HUES64 (cell line): ENCODE measurements at regions not wholly inside any gene's neighbourhood (a gene's known extent, or its start where the extent isn't known, plus 50 kb on each side); places are given as distances from the start of the nearest gene placed in this dataset.

ENCODE experiments used
- H3K27ac ChIP-seq: 2 replicates; pipeline ENCODE4 v1.7.0; 2013; ENCODE audit warnings: low read depth, low read length, inconsistent platforms
- H3K27me3 ChIP-seq: 2 replicates; pipeline ENCODE4 v1.6.1; 2013; ENCODE audit warnings: mild to moderate bottlenecking, low read length; ENCODE audit not compliant: insufficient read depth
- H3K36me3 ChIP-seq: 2 replicates; pipeline ENCODE4 v1.6.1; 2013; ENCODE audit warnings: mild to moderate bottlenecking, low read length; ENCODE audit not compliant: insufficient read depth
- H3K4me1 ChIP-seq: 2 replicates; pipeline ENCODE4 v1.6.1; 2013; ENCODE audit warnings: mild to moderate bottlenecking, low read length, moderate library complexity; ENCODE audit not compliant: insufficient read depth
- H3K4me3 ChIP-seq: 2 replicates; pipeline ENCODE4 v1.5.1; 2013; ENCODE audit warnings: mild to moderate bottlenecking, low read length, moderate library complexity
- H3K9ac ChIP-seq: 2 replicates; pipeline ENCODE4 v1.6.1; 2013; ENCODE audit warnings: mild to moderate bottlenecking, low read depth, low read length
- H3K9me3 ChIP-seq: 2 replicates; pipeline ENCODE4 v1.6.1; 2013; ENCODE audit warnings: low read depth, low read length; ENCODE audit not compliant: insufficient read depth
- WGBS: fragments of 150-250, 120-280 bp; methylation state at CpG from one replicate; pipeline ENCODE4 v1.1.7; 2013; ENCODE audit warnings: missing lambda C conversion rate; 5-methylcytosine and 5-hydroxymethylcytosine counted together

DNA sequence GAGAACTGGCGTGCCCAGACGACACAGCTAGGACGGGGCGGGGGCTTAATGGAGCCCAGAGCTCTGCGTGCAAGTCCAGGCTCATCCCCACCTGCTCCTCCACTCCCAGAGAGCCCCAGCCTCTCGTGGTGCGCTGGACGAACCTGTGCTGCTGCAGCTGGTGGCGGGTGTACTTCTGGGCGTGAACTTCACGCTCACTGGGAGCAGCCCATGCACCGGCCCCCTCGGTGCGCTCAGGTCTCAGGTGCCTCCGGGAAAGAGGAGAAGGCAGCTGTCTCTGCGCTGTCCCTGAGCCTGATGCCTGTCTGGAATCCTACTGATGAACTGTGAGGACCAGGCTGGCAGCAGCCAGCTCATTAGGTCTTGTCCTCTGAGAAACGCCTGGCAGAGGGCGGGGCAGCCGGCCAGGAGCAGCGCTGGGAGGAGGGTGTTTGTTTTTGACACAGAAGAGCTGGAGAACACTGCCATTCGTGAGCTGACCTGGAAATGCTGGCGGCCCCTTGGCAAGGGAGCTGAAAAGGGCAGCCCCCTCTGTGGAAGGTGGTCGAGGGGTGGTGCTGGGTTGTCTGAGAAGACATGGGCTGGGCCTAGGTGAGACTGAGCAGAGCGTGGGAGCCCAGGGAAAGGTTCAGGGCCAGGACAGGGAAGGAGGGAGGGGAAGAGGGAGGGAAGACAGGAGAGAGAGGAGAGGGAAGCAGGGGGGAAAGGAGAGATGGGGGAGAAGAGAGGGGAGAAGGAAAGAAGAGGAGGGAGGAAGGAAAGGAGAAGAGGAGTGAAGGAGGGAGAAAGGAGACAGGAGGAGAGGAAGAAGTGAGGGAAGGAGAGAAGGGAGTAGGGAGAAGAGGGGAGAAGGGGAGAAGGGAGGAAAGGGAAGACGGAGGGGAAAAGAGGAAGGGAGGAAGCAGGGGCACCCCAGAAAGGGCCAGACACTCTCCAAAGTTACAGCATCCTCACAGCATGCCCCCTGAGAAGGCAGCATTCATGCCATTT, 53.5 kb upstream of the TNS3 start:
- Histone ChIP-seq H3K9ac (no peak overlapping the region), H3K36me3 (no peaks in the 10 kb centered on the region), H3K27me3 (peaks cover 9% of the 10 kb centered on the region; the same call in 1 of the 2 replicates), H3K4me1 (peaks cover 15% of the 10 kb centered on the region), H3K27ac (no peak overlapping the region), H3K9me3 (no peaks in the 10 kb centered on the region), H3K4me3 (peak overlapping the region; percentile 24)
- 43% methylated on average over 25 of the region's 25 CpGs for WGBS

GRCh38 chr7:47634273-47634672, 52.4 kb upstream of the TNS3 start:
- H3K4me1 ChIP-seq = peaks cover 14% of the 10 kb centered on the region
- no peak overlapping the region for H3K4me3 ChIP-seq
- peaks cover 9% of the 10 kb centered on the region; the same call in 1 of the 2 replicates for H3K27me3 ChIP-seq
- 92% methylated on average over 2 of the region's 2 CpGs for WGBS
- H3K9ac ChIP-seq = no peak overlapping the region
- no peaks in the 10 kb centered on the region for H3K9me3 ChIP-seq
- no peaks in the 10 kb centered on the region for H3K36me3 ChIP-seq
- H3K27ac ChIP-seq = no peak overlapping the region

DNA sequence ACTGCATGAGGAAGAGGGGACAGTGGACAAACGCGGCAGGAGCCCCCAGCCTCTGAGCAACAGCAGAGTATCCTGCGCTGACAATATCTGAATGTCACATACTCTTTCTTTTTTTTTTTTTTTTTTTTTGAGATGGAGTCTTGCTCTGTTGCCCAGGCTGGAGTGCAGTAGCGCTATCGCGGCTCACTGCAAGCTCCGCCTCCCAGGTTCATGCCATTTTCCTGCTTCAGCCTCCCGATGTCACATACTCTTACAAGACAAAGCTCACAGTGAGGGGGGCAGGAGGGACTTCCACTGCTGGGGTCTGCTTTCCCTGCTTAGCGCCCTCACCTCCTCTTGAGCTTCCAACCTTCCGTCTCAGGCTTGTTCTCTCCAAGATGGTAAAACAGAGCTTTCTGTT, 51.2 kb upstream of the TNS3 start:
- 93% methylated on average over 10 of the region's 10 CpGs for WGBS
- peaks cover 9% of the 10 kb centered on the region; the same call in 1 of the 2 replicates for H3K27me3 ChIP-seq
- H3K9ac ChIP-seq = no peak overlapping the region
- no peaks in the 10 kb centered on the region for H3K36me3 ChIP-seq
- H3K4me1 ChIP-seq = peaks cover 14% of the 10 kb centered on the region
- H3K4me3 ChIP-seq = no peak overlapping the region
- no peak overlapping the region for H3K27ac ChIP-seq
- H3K9me3 ChIP-seq = no peaks in the 10 kb centered on the region
